Endothelial cell (in vitro differentiated cells): ENCODE measurements at regions not wholly inside any gene's neighbourhood (a gene's known extent, or its start where the extent isn't known, plus 50 kb on each side); places are given as distances from the start of the nearest gene placed in this dataset.

ENCODE experiments used
- DNase-seq: peaks from one replicate; pipeline ENCODE4 v3.0.0; 2021; ENCODE audit warnings: low spot score
- H3K27ac Mint-ChIP-seq: one replicate; pipeline ENCODE4 v1.8.0; 2021; ENCODE audit warnings: mixed read lengths, inconsistent platforms; ENCODE audit not compliant: unreplicated experiment
- H3K27me3 Mint-ChIP-seq: one replicate; pipeline ENCODE4 v1.8.0; 2021; ENCODE audit warnings: mild to moderate bottlenecking, moderate library complexity, mixed read lengths, inconsistent platforms; ENCODE audit not compliant: unreplicated experiment
- H3K36me3 Mint-ChIP-seq: one replicate; pipeline ENCODE4 v1.8.0; 2021; ENCODE audit warnings: mild to moderate bottlenecking, low read depth, mixed read lengths, inconsistent platforms; ENCODE audit not compliant: unreplicated experiment
- H3K4me1 Mint-ChIP-seq: one replicate; pipeline ENCODE4 v1.8.0; 2021; ENCODE audit warnings: mild to moderate bottlenecking, mixed read lengths, inconsistent platforms; ENCODE audit not compliant: unreplicated experiment
- H3K4me3 Mint-ChIP-seq: one replicate; pipeline ENCODE4 v1.8.0; 2021; ENCODE audit warnings: mild to moderate bottlenecking, mixed read lengths, inconsistent platforms; ENCODE audit not compliant: unreplicated experiment
- H3K9me3 Mint-ChIP-seq: one replicate; pipeline ENCODE4 v1.8.0; 2021; ENCODE audit warnings: mixed read lengths, inconsistent platforms; ENCODE audit not compliant: unreplicated experiment
- CTCF ChIP-seq: fragments of 200-600 bp; sonication (generic); IDR thresholded peaks from one replicate; pipeline ENCODE4 v1.5.0; 2021; ENCODE audit warnings: antibody characterized with exemption; ENCODE audit not compliant: unreplicated experiment

GRCh38 chr2:238988105-238988504, 140.2 kb downstream of the TWIST2 start:
- Mint-ChIP-seq H3K9me3 (peaks cover 4% of the 10 kb centered on the region), H3K4me1 (no peaks in the 10 kb centered on the region), H3K4me3 (no peak overlapping the region), H3K36me3 (no peaks in the 10 kb centered on the region), H3K27ac (no peak overlapping the region), H3K27me3 (no peaks in the 10 kb centered on the region)
- TF ChIP-seq CTCF, result no peak
- DNase-seq, result no peak

GRCh38 chr2:238988752-238989151, 140.9 kb downstream of the TWIST2 start:
- H3K4me1 Mint-ChIP-seq, result no peaks in the 10 kb centered on the region
- no peak overlapping the region for H3K27ac Mint-ChIP-seq
- TF ChIP-seq CTCF, result no peak
- peaks cover 4% of the 10 kb centered on the region for H3K9me3 Mint-ChIP-seq
- H3K36me3 Mint-ChIP-seq, result no peaks in the 10 kb centered on the region
- H3K4me3 Mint-ChIP-seq, result no peak overlapping the region
- H3K27me3 Mint-ChIP-seq, result no peaks in the 10 kb centered on the region
- DNase-seq, result no peak

- Mint-ChIP-seq H3K27me3 (no peaks in the 10 kb centered on the region), H3K36me3 (no peaks in the 10 kb centered on the region), H3K4me1 (no peaks in the 10 kb centered on the region), H3K27ac (no peak overlapping the region), H3K9me3 (peaks cover 4% of the 10 kb centered on the region), H3K4me3 (no peak overlapping the region)
- no peak for TF ChIP-seq CTCF
- no peak for DNase-seq
Measured at GRCh38 chr2:238989484-238989883, 141.6 kb downstream of the TWIST2 start.

GRCh38 chr2:238994432-238994831, 146.5 kb downstream of the TWIST2 start:
- Mint-ChIP-seq H3K9me3 (peaks cover 4% of the 10 kb centered on the region), H3K4me1 (no peaks in the 10 kb centered on the region), H3K36me3 (no peaks in the 10 kb centered on the region), H3K27ac (no peak overlapping the region), H3K27me3 (peaks cover 3% of the 10 kb centered on the region), H3K4me3 (no peak overlapping the region)
- no peak for DNase-seq
- TF ChIP-seq CTCF, result no peak

- DNase-seq, result no peak
- H3K4me3 Mint-ChIP-seq, result no peak overlapping the region
- no peak overlapping the region for H3K27ac Mint-ChIP-seq
- no peaks in the 10 kb centered on the region for H3K4me1 Mint-ChIP-seq
- no peaks in the 10 kb centered on the region for H3K36me3 Mint-ChIP-seq
- no peak for TF ChIP-seq CTCF
- peaks cover 3% of the 10 kb centered on the region for H3K27me3 Mint-ChIP-seq
- H3K9me3 Mint-ChIP-seq, result peaks cover 4% of the 10 kb centered on the region
Measured at GRCh38 chr2:238994876-238995275, 147.0 kb downstream of the TWIST2 start.
